ENCODE measurements at regions not wholly inside any gene's neighbourhood (a gene's known extent, or its start where the extent isn't known, plus 50 kb on each side); places are given as distances from the start of the nearest gene placed in this dataset.

- Histone ChIP-seq H2BK15ac (ENCODE audit: low read depth, low read length) (no peak overlapping the region), H4K5ac (ENCODE audit: insufficient read length, low read depth, low read length) (no peak overlapping the region), H3K23me2 (ENCODE audit: insufficient read length, low read depth, low read length, poor library complexity, severe bottlenecking) (no peaks in the 10 kb centered on the region), H3K27ac (ENCODE audit: insufficient read length, low read depth, low read length) (no peak overlapping the region), H3K23ac (ENCODE audit: insufficient read length, low read depth, low read length) (no peak overlapping the region), H2AK5ac (ENCODE audit: insufficient read length, low read length) (no peak overlapping the region), H3K79me1 (ENCODE audit: insufficient read depth, low read depth, low read length, poor library complexity, severe bottlenecking) (no peaks in the 10 kb centered on the region), H3T11ph (ENCODE audit: low read length) (no peak overlapping the region), H3K18ac (ENCODE audit: insufficient read length, low read depth, low read length) (no peak overlapping the region), H3K4me2 (ENCODE audit: insufficient read depth, insufficient read length, low read length) (no peak overlapping the region), H3K56ac (ENCODE audit: insufficient read length, low read depth, low read length) (no peak overlapping the region), H3K4ac (ENCODE audit: low read depth, low read length) (no peak overlapping the region), H3K4me1 (ENCODE audit: insufficient read depth, low read length) (no peaks in the 10 kb centered on the region), H4K8ac (replicated peaks; ENCODE audit: insufficient read length, low read depth, low read length) (no peak overlapping the region), H4K20me1 (ENCODE audit: control insufficient read depth, insufficient read depth, insufficient read length) (no peaks in the 10 kb centered on the region), H3K14ac (ENCODE audit: insufficient read depth, low read length) (no peak overlapping the region), H3K9me3 (ENCODE audit: control insufficient read depth, low read depth, low read length) (no peaks in the 10 kb centered on the region), H2BK12ac (ENCODE audit: insufficient read length, low read depth, low read length) (no peak overlapping the region), H4K91ac (ENCODE audit: insufficient read length, low read depth, low read length) (no peak overlapping the region), H2BK5ac (ENCODE audit: insufficient read length, low read length) (no peak overlapping the region), H2BK20ac (ENCODE audit: low read depth, low read length, poor library complexity, severe bottlenecking) (no peak overlapping the region), H3K27me3 (ENCODE audit: insufficient read depth, low read length) (no peaks in the 10 kb centered on the region), H2AFZ (ENCODE audit: low read length) (no peak overlapping the region), H2BK120ac (ENCODE audit: low read depth, low read length, poor library complexity, severe bottlenecking) (no peak overlapping the region), H3K79me2 (ENCODE audit: insufficient read depth, low read length) (no peaks in the 10 kb centered on the region), H3K9ac (ENCODE audit: extremely low read depth, insufficient read length, low read length) (no peak overlapping the region)
- H3K36me3 Mint-ChIP-seq (ENCODE audit: insufficient read depth in 1 of 3, low read depth in 3 of 3): no peaks in the 10 kb centered on the region
- no peak overlapping the region for H3K27ac Mint-ChIP-seq
- H3K9me3 Mint-ChIP-seq: no peaks in the 10 kb centered on the region
- DNase-seq: no peak
- H3K4me3 Mint-ChIP-seq: no peak overlapping the region
- TF ChIP-seq CTCF (conservative IDR thresholded peaks at IDR 0.05): no peak
- no peaks in the 10 kb centered on the region for H3K27me3 Mint-ChIP-seq (ENCODE audit: low read depth)
- H3K4me1 Mint-ChIP-seq: no peaks in the 10 kb centered on the region
- WGBS (ENCODE audit: extremely low coverage, insufficient read length, low lambda C conversion rate): no CpG with 5 or more reads among the region's 1 CpG
These were observed 365.0 kb upstream of the NBEA start for GRCh38 chr13:34577051-34577450.

All from H9 (cell line).